Vagina (tissue), 2 donors: ENCODE measurements at regions not wholly inside any gene's neighbourhood (a gene's known extent, or its start where the extent isn't known, plus 50 kb on each side); places are given as distances from the start of the nearest gene placed in this dataset.

Experiments used
- DNase-seq, 2 donors: peaks; one replicate each; pipeline ENCODE4 v3.0.0-alpha.2; 2017; ENCODE audit errors: extremely low spot score in 2 of 2
- H3K27ac ChIP-seq: fragments of 200-600 bp; sonication (generic); one replicate; pipeline ENCODE4 v1.5.1; 2019
- H3K27me3 ChIP-seq: fragments of 200-600 bp; sonication (generic); one replicate; pipeline ENCODE4 v1.5.1; 2019
- H3K36me3 ChIP-seq, 2 donors: fragments of 200-600 bp; sonication (generic); one replicate each; pipeline ENCODE4 v1.5.1; 2017 to 2019
- H3K4me1 ChIP-seq: fragments of 200-600 bp; sonication (generic); one replicate; pipeline ENCODE4 v1.5.1; 2019
- H3K4me3 ChIP-seq, 2 donors: fragments of 200-600 bp; sonication (generic); 1 replicate in 1 of 2; 2 replicates in 1 of 2; pipeline ENCODE4 v1.5.1; 2016 to 2019
- H3K9me3 ChIP-seq: fragments of 200-600 bp; sonication (generic); one replicate; pipeline ENCODE4 v1.5.1; 2019
- POLR2A ChIP-seq, 2 donors: fragments of 450-650 bp; IDR thresholded peaks; one replicate each; pipeline ENCODE4 v1.6.1; 2017; ENCODE audit warnings: antibody characterized with exemption in 2 of 2, mild to moderate bottlenecking in 2 of 2, moderate library complexity in 2 of 2
- POLR2AphosphoS5 ChIP-seq, 2 donors: sonication (generic); formaldehyde crosslinking; IDR thresholded peaks; one replicate each; pipeline ENCODE4 v1.9.0; 2017; ENCODE audit warnings: antibody characterized with exemption in 2 of 2, mild to moderate bottlenecking in 2 of 2, low read depth in 1 of 2; ENCODE audit not compliant: insufficient read depth in 1 of 2
- intact Hi-C: fragments of 100-400 bp; cut with DNase I; formaldehyde crosslinking; loops from one replicate; pipeline ENCODE4 v1.15.1; 2023
- TF ChIP-seq, protein P1 (sequence below), 3 experiments: fragments of 450-650 bp in 2 of 3; fragments of 200-600 bp in 1 of 3; sonication (generic) in 1 of 3; IDR thresholded peaks; one replicate each; pipeline ENCODE4 v1.5.1; 2017 to 2019; ENCODE audit warnings: antibody characterized with exemption in 3 of 3, mild to moderate bottlenecking in 2 of 3, moderate library complexity in 2 of 3

DNA sequence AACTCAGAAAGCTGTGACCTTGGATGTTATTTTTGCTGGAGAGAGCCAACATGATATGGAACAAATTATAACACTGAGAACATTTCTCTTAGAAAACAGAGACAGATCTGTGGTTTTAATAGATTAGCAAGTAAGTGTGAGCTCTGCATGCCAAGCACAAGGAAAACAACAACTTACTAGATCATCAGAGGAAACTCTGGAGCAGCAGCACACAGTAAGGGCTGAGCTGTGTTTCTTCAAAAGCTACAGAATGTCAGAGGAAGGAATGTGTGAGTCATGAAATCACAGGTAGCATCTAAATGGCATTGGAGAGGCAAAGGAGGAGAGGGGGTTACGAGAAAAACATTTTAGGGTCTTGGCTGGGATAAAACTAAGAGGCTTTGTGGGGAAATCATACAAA, 283.4 kb upstream of the FZD8 start:
- no peaks in the 10 kb centered on the region for H3K36me3 ChIP-seq
- intact Hi-C loops = no loop called here
- TF ChIP-seq, protein P1, sequence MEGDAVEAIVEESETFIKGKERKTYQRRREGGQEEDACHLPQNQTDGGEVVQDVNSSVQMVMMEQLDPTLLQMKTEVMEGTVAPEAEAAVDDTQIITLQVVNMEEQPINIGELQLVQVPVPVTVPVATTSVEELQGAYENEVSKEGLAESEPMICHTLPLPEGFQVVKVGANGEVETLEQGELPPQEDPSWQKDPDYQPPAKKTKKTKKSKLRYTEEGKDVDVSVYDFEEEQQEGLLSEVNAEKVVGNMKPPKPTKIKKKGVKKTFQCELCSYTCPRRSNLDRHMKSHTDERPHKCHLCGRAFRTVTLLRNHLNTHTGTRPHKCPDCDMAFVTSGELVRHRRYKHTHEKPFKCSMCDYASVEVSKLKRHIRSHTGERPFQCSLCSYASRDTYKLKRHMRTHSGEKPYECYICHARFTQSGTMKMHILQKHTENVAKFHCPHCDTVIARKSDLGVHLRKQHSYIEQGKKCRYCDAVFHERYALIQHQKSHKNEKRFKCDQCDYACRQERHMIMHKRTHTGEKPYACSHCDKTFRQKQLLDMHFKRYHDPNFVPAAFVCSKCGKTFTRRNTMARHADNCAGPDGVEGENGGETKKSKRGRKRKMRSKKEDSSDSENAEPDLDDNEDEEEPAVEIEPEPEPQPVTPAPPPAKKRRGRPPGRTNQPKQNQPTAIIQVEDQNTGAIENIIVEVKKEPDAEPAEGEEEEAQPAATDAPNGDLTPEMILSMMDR (IDR thresholded peaks at IDR 0.05) = no peak
- TF ChIP-seq POLR2A (IDR thresholded peaks at IDR 0.05) (no peak), POLR2AphosphoS5 (IDR thresholded peaks at IDR 0.05; ENCODE audit: insufficient read depth in 1 of 2, low read depth in 1 of 2) (no peak)
- no peaks in the 10 kb centered on the region for H3K4me1 ChIP-seq
- no peaks in the 10 kb centered on the region for H3K9me3 ChIP-seq
- DNase-seq = no peak
- H3K4me3 ChIP-seq = no peak overlapping the region
- H3K27ac ChIP-seq = no peak overlapping the region
- no peaks in the 10 kb centered on the region for H3K27me3 ChIP-seq

DNA sequence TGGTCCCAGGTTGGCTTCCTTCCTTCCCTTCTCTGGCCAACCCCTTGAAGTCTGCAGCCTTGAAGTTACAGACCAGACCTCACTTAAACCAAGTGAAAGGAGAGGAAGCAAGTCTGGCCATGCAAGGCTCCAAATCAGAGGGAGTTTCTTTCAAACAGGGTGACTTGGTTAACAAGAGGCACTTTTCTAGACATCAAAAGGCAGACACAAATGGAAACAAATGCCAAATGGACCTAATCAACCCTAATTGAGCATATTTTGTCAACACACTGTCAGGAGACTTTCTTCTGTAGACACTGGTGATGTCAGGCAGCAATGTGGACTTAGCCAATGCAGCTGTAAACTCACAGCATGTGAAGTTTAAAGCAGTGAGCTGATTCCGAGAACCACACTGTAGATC, 282.7 kb upstream of the FZD8 start:
- no peak for DNase-seq
- TF ChIP-seq, protein P1 (IDR thresholded peaks at IDR 0.05) = no peak
- TF ChIP-seq POLR2A (IDR thresholded peaks at IDR 0.05) = no peak
- TF ChIP-seq POLR2AphosphoS5 (IDR thresholded peaks at IDR 0.05; ENCODE audit: insufficient read depth in 1 of 2, low read depth in 1 of 2) = no peak
- no peaks in the 10 kb centered on the region for H3K4me1 ChIP-seq
- H3K27me3 ChIP-seq = no peaks in the 10 kb centered on the region
- no peak overlapping the region for H3K4me3 ChIP-seq
- intact Hi-C loops = no loop called here
- no peaks in the 10 kb centered on the region for H3K36me3 ChIP-seq
- no peak overlapping the region for H3K27ac ChIP-seq
- H3K9me3 ChIP-seq = no peaks in the 10 kb centered on the region

DNA sequence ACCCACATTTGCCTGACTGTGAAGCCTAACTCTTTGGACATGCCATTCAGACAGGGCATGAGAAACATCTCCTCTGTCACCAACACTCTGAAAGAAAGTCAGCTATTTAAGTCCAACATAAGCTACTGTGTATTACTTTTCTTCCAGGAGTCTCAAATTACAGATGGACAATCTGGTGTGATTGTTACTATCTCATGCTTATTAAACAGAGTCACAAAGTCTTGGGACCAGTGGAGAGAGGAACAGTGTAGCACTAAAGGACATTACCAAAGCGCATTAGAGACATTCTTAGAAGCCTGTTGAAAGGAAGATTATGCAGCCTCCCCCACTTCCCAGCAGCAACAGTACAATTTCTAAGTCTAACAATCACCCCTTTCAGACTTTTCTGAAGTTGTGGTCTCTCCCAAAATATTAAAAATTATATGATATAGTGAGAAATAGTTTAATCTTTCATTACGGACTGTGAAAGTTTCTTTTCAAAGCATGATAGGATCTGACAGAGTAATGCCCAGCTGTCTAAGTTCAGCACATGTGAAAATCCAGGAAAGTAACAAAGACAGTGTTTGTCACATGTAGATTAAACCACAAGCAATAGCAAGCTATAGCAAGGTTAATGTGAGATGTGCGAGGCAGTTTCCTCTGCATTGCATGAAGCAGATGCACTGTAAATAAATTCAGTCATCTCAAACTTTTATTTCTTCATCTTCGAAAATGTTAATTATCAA, 280.9 kb upstream of the FZD8 start:
- H3K27me3 ChIP-seq = no peaks in the 10 kb centered on the region
- no peak overlapping the region for H3K4me3 ChIP-seq
- no peaks in the 10 kb centered on the region for H3K9me3 ChIP-seq
- no peaks in the 10 kb centered on the region for H3K36me3 ChIP-seq
- TF ChIP-seq, protein P1 (IDR thresholded peaks at IDR 0.05) = no peak
- TF ChIP-seq POLR2AphosphoS5 (IDR thresholded peaks at IDR 0.05; ENCODE audit: insufficient read depth in 1 of 2, low read depth in 1 of 2) (no peak), POLR2A (IDR thresholded peaks at IDR 0.05) (no peak)
- intact Hi-C loops = no loop called here
- H3K27ac ChIP-seq = no peak overlapping the region
- no peaks in the 10 kb centered on the region for H3K4me1 ChIP-seq
- DNase-seq = no peak

DNA sequence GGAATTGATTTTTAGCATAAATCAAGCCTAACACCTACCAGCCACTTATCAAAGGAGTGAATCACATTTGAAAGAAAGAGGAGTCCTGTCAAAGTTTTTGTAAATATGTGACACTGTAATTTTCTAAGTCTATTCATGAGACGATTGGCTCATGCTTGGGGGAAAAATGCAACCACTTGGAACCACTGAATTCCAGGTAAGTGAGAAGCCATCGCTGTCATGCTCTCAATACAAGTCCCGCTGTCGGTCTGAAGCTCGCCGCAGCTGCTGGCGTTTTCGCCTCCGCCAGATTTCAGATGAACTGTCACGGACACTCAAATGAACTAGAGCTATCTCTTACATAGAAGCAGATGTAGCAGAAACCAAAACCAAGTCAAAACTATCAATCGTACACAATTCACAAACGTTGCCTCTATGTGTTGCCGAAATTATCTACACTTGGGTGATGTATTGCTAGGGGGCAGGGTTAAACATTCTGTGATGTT, 279.8 kb upstream of the FZD8 start:
- intact Hi-C loops = no loop called here
- H3K27ac ChIP-seq = no peak overlapping the region
- H3K9me3 ChIP-seq = no peaks in the 10 kb centered on the region
- H3K4me3 ChIP-seq = no peak overlapping the region
- no peaks in the 10 kb centered on the region for H3K36me3 ChIP-seq
- TF ChIP-seq, protein P1 (IDR thresholded peaks at IDR 0.05) = no peak
- TF ChIP-seq POLR2A (IDR thresholded peaks at IDR 0.05) (no peak), POLR2AphosphoS5 (IDR thresholded peaks at IDR 0.05; ENCODE audit: insufficient read depth in 1 of 2, low read depth in 1 of 2) (no peak)
- no peaks in the 10 kb centered on the region for H3K4me1 ChIP-seq
- H3K27me3 ChIP-seq = no peaks in the 10 kb centered on the region
- DNase-seq = no peak

DNA sequence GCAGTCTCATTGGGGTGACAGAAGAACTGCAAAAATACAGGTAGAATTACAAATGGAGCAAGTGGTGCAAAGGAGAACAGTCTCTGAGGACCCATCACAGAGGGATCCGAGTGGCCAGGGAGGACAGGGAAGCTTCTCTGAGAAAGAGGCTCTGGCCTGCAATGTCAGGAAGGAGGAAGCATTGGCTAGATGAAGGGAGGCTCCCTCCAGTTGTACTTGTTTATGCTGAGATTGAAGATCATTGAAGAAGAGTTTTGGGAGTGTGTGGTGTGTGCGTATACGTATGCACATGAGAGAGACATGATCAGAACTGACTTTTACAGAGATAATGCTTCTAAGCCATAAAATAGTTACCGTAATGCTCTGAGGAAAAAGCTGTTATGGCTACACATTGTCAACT, 274.7 kb upstream of the FZD8 start:
- TF ChIP-seq POLR2A (IDR thresholded peaks at IDR 0.05) (no peak), POLR2AphosphoS5 (IDR thresholded peaks at IDR 0.05; ENCODE audit: insufficient read depth in 1 of 2, low read depth in 1 of 2) (no peak)
- TF ChIP-seq, protein P1 (IDR thresholded peaks at IDR 0.05) = no peak
- Histone ChIP-seq H3K4me3 (no peak overlapping the region), H3K27ac (no peak overlapping the region)

More for the DNA sequence above, 274.7 kb upstream of the FZD8 start:
- Histone ChIP-seq H3K4me1 (no peaks in the 10 kb centered on the region), H3K9me3 (no peaks in the 10 kb centered on the region), H3K36me3 (no peaks in the 10 kb centered on the region), H3K27me3 (no peaks in the 10 kb centered on the region)
- intact Hi-C loops = no loop called here
- no peak for DNase-seq
